Caco-2 (cell line): ENCODE measurements at regions not wholly inside any gene's neighbourhood (a gene's known extent, or its start where the extent isn't known, plus 50 kb on each side); places are given as distances from the start of the nearest gene placed in this dataset.

Experiments used
- BruUV-seq: library from RNA; stranded (reverse); fragments of 400-500 nt; replicated peaks from 2 replicates; lab custom pipeline; 2021; lab: Mats Ljungman, UMichigan
- CTCF ChIA-PET: fragments of 300-600 bp; sonication (Branson Sonifier 250); formaldehyde crosslinking; loops from one replicate; lab custom pipeline; 2022; ENCODE audit warnings: antibody characterized with exemption; lab: Charles Lee
- POLR2A ChIA-PET: fragments of 300-600 bp; sonication (Branson Sonifier 250); formaldehyde crosslinking; loops from one replicate; lab custom pipeline; 2022; ENCODE audit warnings: antibody characterized with exemption; lab: Charles Lee
- DNase-seq, 2 experiments: peaks; one replicate each; pipeline versions ENCODE4 v3.0.0 to v3.0.0-alpha.2; 2020 to 2022
- H3K27me3 ChIP-seq: replicated peaks from 2 replicates; pipeline ENCODE4 v1.6.0; 2011; ENCODE audit warnings: low read length; ENCODE audit not compliant: control insufficient read depth, insufficient read depth
- H3K36me3 ChIP-seq: 2 replicates; pipeline ENCODE4 v1.5.1; 2011; ENCODE audit warnings: low read length; ENCODE audit not compliant: control insufficient read depth, insufficient read depth
- H3K4me1 ChIP-seq: fragments of 250-450 bp; sonication (Bioruptor Pico); 2 replicates; pipeline ENCODE4 v1.5.1; 2020; ENCODE audit warnings: mild to moderate bottlenecking
- H3K4me3 ChIP-seq: 2 replicates; pipeline ENCODE4 v1.5.1; 2011; ENCODE audit warnings: low read depth, mild to moderate bottlenecking, control low read depth, low read length
- H3K9me3 ChIP-seq: fragments of 250-450 bp; sonication (Bioruptor Pico); 2 replicates; pipeline ENCODE4 v1.5.1; 2020; ENCODE audit warnings: mild to moderate bottlenecking, moderate library complexity
- H3K27ac Mint-ChIP-seq: one replicate; pipeline ENCODE4 v1.8.0; 2022; ENCODE audit warnings: mixed read lengths; ENCODE audit not compliant: unreplicated experiment
- H3K27me3 Mint-ChIP-seq: one replicate; pipeline ENCODE4 v1.8.0; 2022; ENCODE audit warnings: mixed read lengths; ENCODE audit not compliant: insufficient read depth, unreplicated experiment
- H3K36me3 Mint-ChIP-seq: one replicate; pipeline ENCODE4 v1.8.0; 2022; ENCODE audit warnings: mild to moderate bottlenecking, mixed read lengths; ENCODE audit not compliant: insufficient read depth, unreplicated experiment
- H3K4me1 Mint-ChIP-seq: one replicate; pipeline ENCODE4 v1.8.0; 2022; ENCODE audit warnings: low read depth, mixed read lengths; ENCODE audit not compliant: unreplicated experiment
- H3K4me3 Mint-ChIP-seq: one replicate; pipeline ENCODE4 v1.8.0; 2022; ENCODE audit warnings: mild to moderate bottlenecking, moderate library complexity, mixed read lengths; ENCODE audit not compliant: unreplicated experiment
- H3K9me3 Mint-ChIP-seq: one replicate; pipeline ENCODE4 v1.8.0; 2022; ENCODE audit warnings: mixed read lengths; ENCODE audit not compliant: unreplicated experiment
- intact Hi-C: fragments of 100-400 bp; cut with micrococcal nuclease; formaldehyde crosslinking; loops from one replicate; pipeline ENCODE4 v1.10.0; 2022; ENCODE audit not compliant: unreplicated experiment
- TF ChIP-seq, protein P1 (sequence below), 2 experiments: fragments of 200-600 bp in 1 of 2; IDR thresholded peaks; 1 replicate in 1 of 2; 2 replicates in 1 of 2; pipeline versions ENCODE4 v1.5.1 to v1.8.0; 2011 to 2022; ENCODE audit warnings: antibody characterized with exemption in 1 of 2, control low read depth in 1 of 2, inconsistent platforms in 1 of 2, low read depth in 1 of 2, low read length in 1 of 2, mild to moderate bottlenecking in 1 of 2, moderate library complexity in 1 of 2; ENCODE audit not compliant: insufficient read depth in 1 of 2, severe bottlenecking in 1 of 2, unreplicated experiment in 1 of 2

DNA sequence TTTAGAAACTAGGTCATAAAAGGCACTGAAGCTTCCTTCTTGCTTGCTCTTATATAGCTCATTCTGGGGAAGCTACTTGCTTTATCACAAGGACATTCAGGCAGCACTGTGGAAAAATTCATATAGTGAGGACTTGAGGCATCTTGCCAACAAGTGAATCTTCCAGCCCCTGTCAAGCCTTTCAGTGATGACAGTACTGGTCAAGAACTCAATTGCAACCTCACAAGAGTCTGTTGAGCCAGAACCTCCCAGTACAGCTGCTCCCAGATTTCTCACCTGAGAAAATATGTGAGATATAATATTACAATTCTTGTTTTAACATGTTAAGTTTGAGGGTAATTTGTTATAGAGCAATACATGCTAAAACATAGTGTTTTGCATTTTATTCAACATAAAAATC is 2011.0 kb upstream of the NUDT12 start:
- H3K36me3 ChIP-seq = no peaks in the 10 kb centered on the region
- no peaks in the 10 kb centered on the region for H3K27me3 ChIP-seq
- H3K27ac Mint-ChIP-seq = no peak overlapping the region
- H3K4me3 Mint-ChIP-seq = no peak overlapping the region
- H3K4me1 ChIP-seq = no peaks in the 10 kb centered on the region
- TF ChIP-seq, protein P1, sequence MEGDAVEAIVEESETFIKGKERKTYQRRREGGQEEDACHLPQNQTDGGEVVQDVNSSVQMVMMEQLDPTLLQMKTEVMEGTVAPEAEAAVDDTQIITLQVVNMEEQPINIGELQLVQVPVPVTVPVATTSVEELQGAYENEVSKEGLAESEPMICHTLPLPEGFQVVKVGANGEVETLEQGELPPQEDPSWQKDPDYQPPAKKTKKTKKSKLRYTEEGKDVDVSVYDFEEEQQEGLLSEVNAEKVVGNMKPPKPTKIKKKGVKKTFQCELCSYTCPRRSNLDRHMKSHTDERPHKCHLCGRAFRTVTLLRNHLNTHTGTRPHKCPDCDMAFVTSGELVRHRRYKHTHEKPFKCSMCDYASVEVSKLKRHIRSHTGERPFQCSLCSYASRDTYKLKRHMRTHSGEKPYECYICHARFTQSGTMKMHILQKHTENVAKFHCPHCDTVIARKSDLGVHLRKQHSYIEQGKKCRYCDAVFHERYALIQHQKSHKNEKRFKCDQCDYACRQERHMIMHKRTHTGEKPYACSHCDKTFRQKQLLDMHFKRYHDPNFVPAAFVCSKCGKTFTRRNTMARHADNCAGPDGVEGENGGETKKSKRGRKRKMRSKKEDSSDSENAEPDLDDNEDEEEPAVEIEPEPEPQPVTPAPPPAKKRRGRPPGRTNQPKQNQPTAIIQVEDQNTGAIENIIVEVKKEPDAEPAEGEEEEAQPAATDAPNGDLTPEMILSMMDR (IDR thresholded peaks at IDR 0.05; ENCODE audit: insufficient read depth in 1 of 2, low read depth in 1 of 2, low read length in 1 of 2, severe bottlenecking in 1 of 2, unreplicated experiment in 1 of 2) = no peak
- no peaks in the 10 kb centered on the region for H3K27me3 Mint-ChIP-seq
- ChIA-PET CTCF (no interaction called here), POLR2A (no interaction called here)
- no peak overlapping the region for H3K4me3 ChIP-seq
- no peaks in the 10 kb centered on the region for H3K4me1 Mint-ChIP-seq
- no peak for DNase-seq
- intact Hi-C loops = no loop called here
- H3K36me3 Mint-ChIP-seq = no peaks in the 10 kb centered on the region
- H3K9me3 Mint-ChIP-seq = no peaks in the 10 kb centered on the region
- no TSS peak for BruUV-seq
- no peaks in the 10 kb centered on the region for H3K9me3 ChIP-seq

DNA sequence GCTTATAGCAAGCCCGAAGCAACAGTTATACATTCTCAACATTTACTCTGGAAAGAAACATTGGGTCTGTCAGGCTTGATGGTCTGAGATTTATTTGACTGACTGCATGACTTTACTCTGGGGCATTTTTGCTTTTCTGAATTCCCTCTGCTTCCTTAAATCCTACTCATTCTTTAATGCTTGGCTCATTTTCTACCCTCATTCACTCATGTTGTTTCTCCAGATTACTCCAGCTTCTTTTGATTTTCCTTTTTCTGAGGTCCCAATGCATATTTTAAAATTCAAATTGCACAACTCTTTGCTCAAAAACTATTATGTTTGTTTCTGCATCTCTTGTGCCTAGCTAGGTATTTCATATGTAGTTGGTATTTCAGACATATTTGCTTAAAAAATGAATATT is 2002.9 kb upstream of the NUDT12 start:
- Histone ChIP-seq H3K36me3 (no peaks in the 10 kb centered on the region), H3K4me1 (no peaks in the 10 kb centered on the region), H3K9me3 (no peaks in the 10 kb centered on the region), H3K4me3 (no peak overlapping the region), H3K27me3 (no peaks in the 10 kb centered on the region)
- TF ChIP-seq, protein P1 (IDR thresholded peaks at IDR 0.05; ENCODE audit: insufficient read depth in 1 of 2, low read depth in 1 of 2, low read length in 1 of 2, severe bottlenecking in 1 of 2, unreplicated experiment in 1 of 2) = no peak
- CTCF ChIA-PET = no interaction called here
- H3K9me3 Mint-ChIP-seq = no peaks in the 10 kb centered on the region
- POLR2A ChIA-PET = no interaction called here
- H3K36me3 Mint-ChIP-seq = no peaks in the 10 kb centered on the region
- no TSS peak for BruUV-seq
- DNase-seq = no peak
- intact Hi-C loops = no loop called here
- no peak overlapping the region for H3K27ac Mint-ChIP-seq
- no peaks in the 10 kb centered on the region for H3K27me3 Mint-ChIP-seq
- no peak overlapping the region for H3K4me3 Mint-ChIP-seq
- H3K4me1 Mint-ChIP-seq = no peaks in the 10 kb centered on the region

DNA sequence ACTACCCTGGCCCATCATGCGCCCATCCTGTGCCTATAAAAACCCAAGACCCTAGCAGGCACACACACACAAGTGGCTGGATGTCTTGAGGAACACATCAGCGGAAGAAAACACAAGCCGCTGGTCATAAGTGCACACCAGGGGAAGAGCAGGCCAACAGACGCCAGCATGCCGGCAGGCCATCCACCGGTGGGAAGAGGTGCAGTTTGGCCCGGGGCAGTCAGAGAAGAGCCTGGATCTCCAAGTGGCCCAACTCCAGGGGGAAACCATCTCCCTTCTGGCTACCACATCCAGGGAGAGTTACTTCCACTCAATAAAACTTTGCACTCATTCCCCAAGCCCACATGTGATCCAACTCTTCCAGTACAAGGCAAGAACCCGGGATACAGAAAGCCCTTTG is 2001.3 kb upstream of the NUDT12 start:
- H3K4me3 ChIP-seq = no peak overlapping the region
- Mint-ChIP-seq H3K9me3 (no peaks in the 10 kb centered on the region), H3K27me3 (no peaks in the 10 kb centered on the region), H3K4me1 (no peaks in the 10 kb centered on the region), H3K4me3 (no peak overlapping the region), H3K36me3 (no peaks in the 10 kb centered on the region), H3K27ac (no peak overlapping the region)
- H3K9me3 ChIP-seq = no peaks in the 10 kb centered on the region
- POLR2A ChIA-PET = no interaction called here
- DNase-seq = no peak
- no peaks in the 10 kb centered on the region for H3K4me1 ChIP-seq
- TF ChIP-seq, protein P1 (IDR thresholded peaks at IDR 0.05; ENCODE audit: insufficient read depth in 1 of 2, low read depth in 1 of 2, low read length in 1 of 2, severe bottlenecking in 1 of 2, unreplicated experiment in 1 of 2) = no peak
- intact Hi-C loops = no loop called here
- CTCF ChIA-PET = no interaction called here
- H3K36me3 ChIP-seq = no peaks in the 10 kb centered on the region
- no peaks in the 10 kb centered on the region for H3K27me3 ChIP-seq
- BruUV-seq = no TSS peak
